Middle frontal gyrus (tissue), 1 donor: ENCODE measurements at regions not wholly inside any gene's neighbourhood (a gene's known extent, or its start where the extent isn't known, plus 50 kb on each side); places are given as distances from the start of the nearest gene placed in this dataset.

ENCODE experiments used
- DNase-seq: peaks from one replicate; pipeline ENCODE4 v3.0.0-alpha.2; 2015; ENCODE audit warnings: low spot score; ENCODE audit errors: extremely low spot score

- DNase-seq: no peak
Measured at GRCh38 chr9:79292731-79293280, 279.0 kb upstream of the TLE4 start.

GRCh38 chr9:79300068-79300467 is 271.7 kb upstream of the TLE4 start:
- no peak for DNase-seq

- no peak for DNase-seq
Measured at GRCh38 chr9:79301085-79301484, 270.7 kb upstream of the TLE4 start.

- DNase-seq: no peak
Measured at GRCh38 chr9:79301551-79302391, 270.0 kb upstream of the TLE4 start.

GRCh38 chr9:79302569-79302968 is 269.2 kb upstream of the TLE4 start:
- no peak for DNase-seq

- DNase-seq: no peak
Measured at GRCh38 chr9:79308012-79308411, 263.8 kb upstream of the TLE4 start.

GRCh38 chr9:79312686-79313421 is 258.9 kb upstream of the TLE4 start:
- no peak for DNase-seq

GRCh38 chr9:79325501-79325900 is 246.3 kb upstream of the TLE4 start:
- no peak for DNase-seq

GRCh38 chr9:79329861-79330260 is 241.9 kb upstream of the TLE4 start:
- no peak for DNase-seq

- no peak for DNase-seq
Measured at GRCh38 chr9:79334001-79334400, 237.8 kb upstream of the TLE4 start.

GRCh38 chr9:79334711-79335110 is 237.1 kb upstream of the TLE4 start:
- DNase-seq: no peak

- DNase-seq: no peak
Measured at GRCh38 chr9:79335987-79336386, 235.8 kb upstream of the TLE4 start.

GRCh38 chr9:79341561-79341960 is 230.2 kb upstream of the TLE4 start:
- DNase-seq: no peak

- no peak for DNase-seq
Measured at GRCh38 chr9:79346350-79347020, 225.3 kb upstream of the TLE4 start.

GRCh38 chr9:79352322-79352721 is 219.4 kb upstream of the TLE4 start:
- no peak for DNase-seq

- no peak for DNase-seq
Measured at GRCh38 chr9:79353856-79354520, 217.8 kb upstream of the TLE4 start.

- DNase-seq: no peak
Measured at GRCh38 chr9:79357194-79357593, 214.6 kb upstream of the TLE4 start.

GRCh38 chr9:79357616-79358015 is 214.1 kb upstream of the TLE4 start:
- no peak for DNase-seq

- DNase-seq: no peak
Measured at GRCh38 chr9:79360387-79361347, 211.1 kb upstream of the TLE4 start.
